Naive thymus-derived CD4-positive, alpha-beta T cell (primary cell): ENCODE measurements at regions not wholly inside any gene's neighbourhood (a gene's known extent, or its start where the extent isn't known, plus 50 kb on each side); places are given as distances from the start of the nearest gene placed in this dataset.

ENCODE experiments used
- ATAC-seq: fragments of 150-1000 bp; cut with Tn5 transposase; 2 replicates; pipeline ENCODE4 v1.10.0; 2021; ENCODE audit warnings: mild to moderate bottlenecking, moderate library complexity
- CTCF ChIA-PET: fragments of 350-600 bp; sonication (Branson Sonifier 250); formaldehyde crosslinking; loops from one replicate; lab custom pipeline; 2021; ENCODE audit warnings: antibody characterized with exemption; lab: Charles Lee
- POLR2A ChIA-PET: fragments of 350-600 bp; sonication (Branson Sonifier 250); formaldehyde crosslinking; loops from one replicate; lab custom pipeline; 2021; ENCODE audit warnings: antibody characterized with exemption, inconsistent platforms; lab: Charles Lee
- DNase-seq, 9 donors: peaks; one replicate each; pipeline versions ENCODE4 v3.0.0 to v3.0.0-alpha.2; 2020 to 2022; ENCODE audit warnings: mixed read lengths in 1 of 9
- H3K27ac ChIP-seq: one replicate; pipeline ENCODE4 v1.7.0; 2013; ENCODE audit warnings: mild to moderate bottlenecking, low read depth, low read length, moderate library complexity
- H3K27me3 ChIP-seq, 2 donors: one replicate each; pipeline ENCODE4 v1.7.0; 2013; ENCODE audit warnings: low read length in 2 of 2, mild to moderate bottlenecking in 2 of 2, moderate library complexity in 2 of 2; ENCODE audit not compliant: control insufficient read depth in 2 of 2, insufficient read depth in 2 of 2
- H3K36me3 ChIP-seq, 3 experiments: 1 replicate in 2 of 3; 2 replicates in 1 of 3; pipeline ENCODE4 v1.7.0; 2013; ENCODE audit warnings: low read length in 3 of 3, mild to moderate bottlenecking in 3 of 3, moderate library complexity in 1 of 3; ENCODE audit not compliant: insufficient read depth in 3 of 3, control insufficient read depth in 2 of 3
- H3K4me1 ChIP-seq, 2 donors: one replicate each; pipeline ENCODE4 v1.7.0; 2013; ENCODE audit warnings: low read length in 2 of 2, mild to moderate bottlenecking in 2 of 2, moderate library complexity in 1 of 2; ENCODE audit not compliant: control insufficient read depth in 2 of 2, insufficient read depth in 2 of 2
- H3K4me3 ChIP-seq: 2 replicates; pipeline ENCODE4 v1.7.0; 2013; ENCODE audit warnings: mild to moderate bottlenecking, low read length
- H3K9me3 ChIP-seq, 3 experiments: 1 replicate in 2 of 3; 2 replicates in 1 of 3; pipeline ENCODE4 v1.7.0; 2013; ENCODE audit warnings: low read length in 3 of 3; ENCODE audit not compliant: control insufficient read depth in 2 of 3
- H3K27ac Mint-ChIP-seq, 9 donors: one replicate each; pipeline ENCODE4 v1.8.0; 2020 to 2022; ENCODE audit warnings: mixed read lengths in 9 of 9, mild to moderate bottlenecking in 8 of 9, moderate library complexity in 5 of 9, inconsistent platforms in 2 of 9
- H3K27me3 Mint-ChIP-seq, 5 donors: one replicate each; pipeline ENCODE4 v1.8.0; 2021 to 2022; ENCODE audit warnings: mixed read lengths in 5 of 5, mild to moderate bottlenecking in 1 of 5
- H3K36me3 Mint-ChIP-seq, 5 donors: one replicate each; pipeline ENCODE4 v1.8.0; 2020 to 2022; ENCODE audit warnings: mixed read lengths in 5 of 5, mild to moderate bottlenecking in 3 of 5, inconsistent platforms in 1 of 5
- H3K4me1 Mint-ChIP-seq, 7 donors: one replicate each; pipeline ENCODE4 v1.8.0; 2020 to 2022; ENCODE audit warnings: mixed read lengths in 7 of 7, mild to moderate bottlenecking in 3 of 7, inconsistent platforms in 1 of 7
- H3K4me3 Mint-ChIP-seq, 10 donors: one replicate each; pipeline ENCODE4 v1.8.0; 2020 to 2022; ENCODE audit warnings: mild to moderate bottlenecking in 10 of 10, mixed read lengths in 10 of 10, moderate library complexity in 6 of 10, inconsistent platforms in 2 of 10
- H3K9me3 Mint-ChIP-seq, 11 donors: one replicate each; pipeline ENCODE4 v1.8.0; 2020 to 2022; ENCODE audit warnings: mixed read lengths in 11 of 11, mild to moderate bottlenecking in 4 of 11, inconsistent platforms in 1 of 11, moderate library complexity in 1 of 11
- intact Hi-C, 2 donors: fragments of 100-400 bp; cut with micrococcal nuclease; formaldehyde crosslinking; loops; one replicate each; pipeline ENCODE4 v1.15.1; 2023

DNA sequence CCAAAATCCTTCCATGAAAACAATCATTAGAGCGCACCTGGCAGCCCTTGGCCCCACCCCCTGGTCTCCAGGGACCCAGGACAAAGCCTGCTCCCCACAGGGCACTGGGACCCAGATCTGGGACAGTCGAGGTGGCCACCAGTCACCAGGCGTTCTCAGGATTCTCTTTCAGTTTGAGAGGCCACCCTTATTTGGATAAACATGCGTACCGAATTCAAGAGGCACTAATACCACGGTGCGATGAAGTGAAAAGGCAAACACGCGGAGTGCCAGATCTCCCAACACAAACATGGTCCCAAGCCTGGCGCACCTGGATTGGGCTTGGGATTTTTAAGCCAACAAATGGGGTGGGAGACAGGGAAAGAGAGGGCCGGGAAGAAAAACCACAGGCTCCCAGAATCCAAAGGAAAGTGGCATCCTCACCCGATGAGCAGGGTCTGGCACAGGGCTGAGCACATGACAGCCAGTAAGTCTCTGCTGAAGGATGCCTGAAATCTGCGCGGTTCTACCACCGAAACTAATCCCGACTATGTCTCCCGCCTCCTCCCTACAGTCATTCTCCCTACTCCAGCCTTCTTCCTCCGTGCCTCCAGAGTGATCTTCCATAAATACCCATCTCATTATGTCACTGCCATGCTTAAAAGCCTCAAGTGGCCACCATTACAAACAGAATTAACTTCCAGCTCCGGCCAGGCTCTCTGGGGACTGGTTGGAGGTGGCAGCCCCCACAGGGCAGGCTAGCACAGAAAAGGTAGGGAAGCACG is 60.9 kb upstream of the KLHL29 start:
- intact Hi-C loops: no loop called here
- Histone ChIP-seq H3K36me3 (no peaks in the 10 kb centered on the region), H3K27me3 (peaks cover 0 to 6% of the 10 kb centered on the region in 2 donors), H3K27ac (no peak overlapping the region), H3K4me3 (no peak overlapping the region), H3K9me3 (no peaks in the 10 kb centered on the region), H3K4me1 (no peaks in the 10 kb centered on the region)
- no peaks in the 10 kb centered on the region for H3K36me3 Mint-ChIP-seq
- no peak for ATAC-seq
- H3K9me3 Mint-ChIP-seq: no peaks in the 10 kb centered on the region
- H3K27ac Mint-ChIP-seq: no peak overlapping the region
- no peak overlapping the region for H3K4me3 Mint-ChIP-seq
- ChIA-PET POLR2A (no interaction called here), CTCF (no interaction called here)
- no peak for DNase-seq
- peaks cover 0 to 2% (median 0%) of the 10 kb centered on the region in 7 donors for H3K4me1 Mint-ChIP-seq
- peaks cover 26 to 45% (median 33%) of the 10 kb centered on the region in 5 donors for H3K27me3 Mint-ChIP-seq

DNA sequence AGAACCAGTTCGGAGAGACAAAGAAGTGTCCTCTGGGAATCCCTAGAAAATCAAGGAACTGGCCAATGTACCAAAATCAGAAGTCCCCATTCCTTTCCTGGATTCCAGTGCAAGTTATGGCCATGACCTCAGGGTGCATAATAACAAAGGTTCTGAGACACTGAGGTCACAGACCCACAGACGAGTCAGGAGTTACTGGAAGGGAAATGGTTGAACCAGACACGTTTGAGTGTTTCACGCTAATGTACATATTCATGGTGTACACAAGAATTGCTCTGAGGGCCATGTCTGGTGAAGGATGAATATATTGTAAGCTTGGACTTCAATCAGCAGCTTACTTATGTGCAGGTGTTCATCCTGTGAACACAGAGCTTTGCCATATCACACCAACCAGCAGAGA is 58.6 kb upstream of the KLHL29 start:
- no peaks in the 10 kb centered on the region for H3K4me1 ChIP-seq
- intact Hi-C loops: no loop called here
- no peaks in the 10 kb centered on the region for H3K36me3 ChIP-seq
- H3K4me3 ChIP-seq: no peak overlapping the region
- ATAC-seq: no peak
- H3K27ac ChIP-seq: no peak overlapping the region
- H3K9me3 ChIP-seq: no peaks in the 10 kb centered on the region
- Mint-ChIP-seq H3K9me3 (peaks cover 0 to 1% (median 0%) of the 10 kb centered on the region in 11 donors), H3K4me1 (no peaks in the 10 kb centered on the region), H3K36me3 (no peaks in the 10 kb centered on the region), H3K4me3 (no peak overlapping the region), H3K27me3 (peaks cover 13 to 48% (median 25%) of the 10 kb centered on the region in 5 donors), H3K27ac (no peak overlapping the region)
- CTCF ChIA-PET: no interaction called here
- no peak for DNase-seq
- POLR2A ChIA-PET: no interaction called here
- peaks cover 0 to 3% of the 10 kb centered on the region in 2 donors for H3K27me3 ChIP-seq

DNA sequence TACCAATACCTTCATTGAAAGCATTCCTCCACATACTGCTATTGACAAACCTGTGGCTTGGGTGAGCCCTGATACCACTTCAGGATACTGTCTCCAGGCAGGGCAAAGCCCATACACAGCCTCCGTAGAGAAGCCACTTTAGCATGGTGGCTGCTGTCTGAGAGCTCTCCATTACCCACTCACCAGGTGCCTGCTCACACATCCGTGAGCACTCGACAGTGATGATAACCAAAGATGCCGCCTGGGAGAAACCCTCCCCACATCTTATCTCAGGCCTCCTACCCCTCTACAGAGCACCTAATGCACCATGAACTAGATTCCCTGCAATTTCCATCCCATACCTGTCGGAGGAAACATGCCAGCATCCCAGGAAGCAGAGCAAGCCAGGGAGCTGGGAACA is 57.6 kb upstream of the KLHL29 start:
- Histone ChIP-seq H3K4me1 (no peaks in the 10 kb centered on the region), H3K27ac (no peak overlapping the region), H3K27me3 (peaks cover 0 to 3% of the 10 kb centered on the region in 2 donors), H3K9me3 (no peaks in the 10 kb centered on the region), H3K4me3 (no peak overlapping the region), H3K36me3 (no peaks in the 10 kb centered on the region)
- Mint-ChIP-seq H3K27ac (no peak overlapping the region), H3K27me3 (peaks cover 3 to 52% (median 27%) of the 10 kb centered on the region in 5 donors), H3K36me3 (no peaks in the 10 kb centered on the region), H3K9me3 (peaks cover 0 to 1% (median 0%) of the 10 kb centered on the region in 11 donors), H3K4me1 (no peaks in the 10 kb centered on the region), H3K4me3 (no peak overlapping the region)
- no peak for ATAC-seq
- no peak for DNase-seq
- ChIA-PET CTCF (no interaction called here), POLR2A (no interaction called here)
- intact Hi-C loops: no loop called here

DNA sequence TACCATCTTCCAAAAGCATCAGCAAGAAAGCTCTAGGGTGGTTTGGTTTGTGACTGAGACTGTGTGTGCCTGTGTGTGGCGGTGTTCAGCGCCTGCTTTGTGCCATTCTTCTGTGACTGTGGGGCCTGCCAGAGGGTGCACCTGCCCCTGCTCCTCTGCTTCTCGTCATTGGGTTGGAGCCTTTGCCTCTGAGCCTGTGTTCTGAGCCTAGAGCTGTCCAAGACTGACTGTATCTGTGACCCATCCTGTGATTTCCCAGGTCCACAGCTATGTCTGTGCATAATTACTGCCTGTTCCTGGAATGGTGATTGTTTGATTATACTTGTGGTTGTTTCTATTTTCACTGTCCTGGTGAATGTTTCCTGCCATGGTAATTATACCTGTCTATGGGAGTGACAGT is 57.1 kb upstream of the KLHL29 start:
- POLR2A ChIA-PET: no interaction called here
- ATAC-seq (no peak), DNase-seq (no peak)
- H3K27ac ChIP-seq: no peak overlapping the region
- CTCF ChIA-PET: no interaction called here
- Mint-ChIP-seq H3K27me3 (peaks cover 2 to 50% (median 22%) of the 10 kb centered on the region in 5 donors), H3K27ac (no peak overlapping the region), H3K4me3 (no peak overlapping the region), H3K4me1 (no peaks in the 10 kb centered on the region), H3K9me3 (peaks cover 0 to 1% (median 0%) of the 10 kb centered on the region in 11 donors), H3K36me3 (no peaks in the 10 kb centered on the region)
- H3K9me3 ChIP-seq: no peaks in the 10 kb centered on the region
- no peak overlapping the region for H3K4me3 ChIP-seq
- H3K27me3 ChIP-seq: peaks cover 0 to 3% of the 10 kb centered on the region in 2 donors
- intact Hi-C loops: no loop called here
- H3K36me3 ChIP-seq: no peaks in the 10 kb centered on the region
- no peaks in the 10 kb centered on the region for H3K4me1 ChIP-seq

DNA sequence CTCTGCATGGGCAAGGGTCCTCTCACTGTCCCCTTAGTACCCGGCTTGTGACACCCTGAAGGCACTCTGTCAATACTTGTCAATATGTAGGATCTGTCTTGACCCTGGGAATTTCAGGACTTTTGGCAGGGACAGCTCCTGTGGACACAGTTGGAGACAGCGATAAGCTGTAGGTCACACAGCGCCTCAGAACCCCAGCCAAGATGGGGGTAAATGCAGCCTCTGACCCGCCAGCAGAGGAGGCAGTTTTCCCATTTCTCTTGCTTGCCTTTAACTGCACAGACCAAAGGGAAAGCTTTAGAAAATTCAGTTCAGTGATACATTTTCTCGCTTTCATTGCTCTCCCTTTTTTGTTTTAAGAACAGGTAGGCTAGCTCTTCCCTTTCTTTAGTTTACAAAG is 54.8 kb upstream of the KLHL29 start:
- CTCF ChIA-PET: interaction anchor here (1.1 kb wide), 1 partner anchor 131 kb away, joined by 3 read pairs; no protein-coding TSS in a partner anchor
- Mint-ChIP-seq H3K27me3 (peaks cover 2 to 40% (median 21%) of the 10 kb centered on the region in 5 donors), H3K27ac (no peak overlapping the region), H3K4me1 (peaks cover 0 to 1% (median 0%) of the 10 kb centered on the region in 7 donors), H3K9me3 (peaks cover 0 to 1% (median 0%) of the 10 kb centered on the region in 11 donors), H3K4me3 (no peak overlapping the region), H3K36me3 (no peaks in the 10 kb centered on the region)
- intact Hi-C loops: no loop called here
- H3K4me1 ChIP-seq: no peaks in the 10 kb centered on the region
- ATAC-seq (no peak), DNase-seq (peak in 2 of 9 donors; percentile 7 to 12)
- POLR2A ChIA-PET: no interaction called here
- H3K4me3 ChIP-seq: no peak overlapping the region
- H3K27ac ChIP-seq: no peak overlapping the region
- H3K27me3 ChIP-seq: peaks cover 0 to 3% of the 10 kb centered on the region in 2 donors
- no peaks in the 10 kb centered on the region for H3K36me3 ChIP-seq
- H3K9me3 ChIP-seq: no peaks in the 10 kb centered on the region
